ENCODE measurements at regions not wholly inside any gene's neighbourhood (a gene's known extent, or its start where the extent isn't known, plus 50 kb on each side); places are given as distances from the start of the nearest gene placed in this dataset.

DNA sequence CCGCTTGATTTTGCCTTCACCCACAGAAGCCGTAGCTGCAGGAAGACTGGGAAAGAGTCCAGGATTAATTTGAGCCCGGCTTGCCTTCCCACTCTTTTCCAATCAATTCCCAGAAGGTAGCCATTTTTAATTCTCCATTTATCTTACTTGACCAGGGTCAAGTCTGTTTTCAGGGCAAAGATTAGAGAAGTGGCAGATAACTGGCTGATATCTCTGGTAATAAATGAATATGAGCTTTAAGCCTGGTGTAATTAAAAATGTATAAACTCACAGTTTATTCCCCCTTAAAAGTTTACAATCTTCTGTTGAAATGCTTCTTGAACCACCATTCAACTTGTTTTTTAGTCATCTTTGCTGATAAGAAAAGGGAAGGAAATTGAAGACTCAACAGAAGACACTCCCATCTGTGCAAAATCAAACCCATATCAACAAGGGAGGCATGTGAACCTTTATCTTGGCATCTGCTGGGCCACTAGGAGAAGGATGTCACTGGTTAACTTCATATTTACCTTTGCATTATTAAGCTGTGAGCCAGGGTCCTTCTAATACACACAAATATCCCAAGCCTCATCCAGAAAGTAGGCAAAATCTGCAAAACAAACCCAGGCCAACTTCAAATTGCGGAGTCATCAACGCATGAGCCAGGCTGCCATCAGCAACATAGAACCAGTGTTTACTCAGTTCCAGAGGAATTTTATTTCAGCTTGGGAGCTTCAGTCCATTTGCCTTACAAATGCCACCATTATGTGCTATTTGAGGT is 314.6 kb upstream of the MAF start:
- TF ChIP-seq, protein P1, sequence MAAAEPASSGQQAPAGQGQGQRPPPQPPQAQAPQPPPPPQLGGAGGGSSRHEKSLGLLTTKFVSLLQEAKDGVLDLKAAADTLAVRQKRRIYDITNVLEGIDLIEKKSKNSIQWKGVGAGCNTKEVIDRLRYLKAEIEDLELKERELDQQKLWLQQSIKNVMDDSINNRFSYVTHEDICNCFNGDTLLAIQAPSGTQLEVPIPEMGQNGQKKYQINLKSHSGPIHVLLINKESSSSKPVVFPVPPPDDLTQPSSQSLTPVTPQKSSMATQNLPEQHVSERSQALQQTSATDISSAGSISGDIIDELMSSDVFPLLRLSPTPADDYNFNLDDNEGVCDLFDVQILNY (CRISPR knock-in tag; IDR thresholded peaks at IDR 0.05) = no peak
- no peak for TF ChIP-seq ATF1 (CRISPR knock-in tag; IDR thresholded peaks at IDR 0.05)
- TF ChIP-seq, protein P2, sequence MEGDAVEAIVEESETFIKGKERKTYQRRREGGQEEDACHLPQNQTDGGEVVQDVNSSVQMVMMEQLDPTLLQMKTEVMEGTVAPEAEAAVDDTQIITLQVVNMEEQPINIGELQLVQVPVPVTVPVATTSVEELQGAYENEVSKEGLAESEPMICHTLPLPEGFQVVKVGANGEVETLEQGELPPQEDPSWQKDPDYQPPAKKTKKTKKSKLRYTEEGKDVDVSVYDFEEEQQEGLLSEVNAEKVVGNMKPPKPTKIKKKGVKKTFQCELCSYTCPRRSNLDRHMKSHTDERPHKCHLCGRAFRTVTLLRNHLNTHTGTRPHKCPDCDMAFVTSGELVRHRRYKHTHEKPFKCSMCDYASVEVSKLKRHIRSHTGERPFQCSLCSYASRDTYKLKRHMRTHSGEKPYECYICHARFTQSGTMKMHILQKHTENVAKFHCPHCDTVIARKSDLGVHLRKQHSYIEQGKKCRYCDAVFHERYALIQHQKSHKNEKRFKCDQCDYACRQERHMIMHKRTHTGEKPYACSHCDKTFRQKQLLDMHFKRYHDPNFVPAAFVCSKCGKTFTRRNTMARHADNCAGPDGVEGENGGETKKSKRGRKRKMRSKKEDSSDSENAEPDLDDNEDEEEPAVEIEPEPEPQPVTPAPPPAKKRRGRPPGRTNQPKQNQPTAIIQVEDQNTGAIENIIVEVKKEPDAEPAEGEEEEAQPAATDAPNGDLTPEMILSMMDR (IDR thresholded peaks at IDR 0.05) = no peak
- TF ChIP-seq, protein P3, sequence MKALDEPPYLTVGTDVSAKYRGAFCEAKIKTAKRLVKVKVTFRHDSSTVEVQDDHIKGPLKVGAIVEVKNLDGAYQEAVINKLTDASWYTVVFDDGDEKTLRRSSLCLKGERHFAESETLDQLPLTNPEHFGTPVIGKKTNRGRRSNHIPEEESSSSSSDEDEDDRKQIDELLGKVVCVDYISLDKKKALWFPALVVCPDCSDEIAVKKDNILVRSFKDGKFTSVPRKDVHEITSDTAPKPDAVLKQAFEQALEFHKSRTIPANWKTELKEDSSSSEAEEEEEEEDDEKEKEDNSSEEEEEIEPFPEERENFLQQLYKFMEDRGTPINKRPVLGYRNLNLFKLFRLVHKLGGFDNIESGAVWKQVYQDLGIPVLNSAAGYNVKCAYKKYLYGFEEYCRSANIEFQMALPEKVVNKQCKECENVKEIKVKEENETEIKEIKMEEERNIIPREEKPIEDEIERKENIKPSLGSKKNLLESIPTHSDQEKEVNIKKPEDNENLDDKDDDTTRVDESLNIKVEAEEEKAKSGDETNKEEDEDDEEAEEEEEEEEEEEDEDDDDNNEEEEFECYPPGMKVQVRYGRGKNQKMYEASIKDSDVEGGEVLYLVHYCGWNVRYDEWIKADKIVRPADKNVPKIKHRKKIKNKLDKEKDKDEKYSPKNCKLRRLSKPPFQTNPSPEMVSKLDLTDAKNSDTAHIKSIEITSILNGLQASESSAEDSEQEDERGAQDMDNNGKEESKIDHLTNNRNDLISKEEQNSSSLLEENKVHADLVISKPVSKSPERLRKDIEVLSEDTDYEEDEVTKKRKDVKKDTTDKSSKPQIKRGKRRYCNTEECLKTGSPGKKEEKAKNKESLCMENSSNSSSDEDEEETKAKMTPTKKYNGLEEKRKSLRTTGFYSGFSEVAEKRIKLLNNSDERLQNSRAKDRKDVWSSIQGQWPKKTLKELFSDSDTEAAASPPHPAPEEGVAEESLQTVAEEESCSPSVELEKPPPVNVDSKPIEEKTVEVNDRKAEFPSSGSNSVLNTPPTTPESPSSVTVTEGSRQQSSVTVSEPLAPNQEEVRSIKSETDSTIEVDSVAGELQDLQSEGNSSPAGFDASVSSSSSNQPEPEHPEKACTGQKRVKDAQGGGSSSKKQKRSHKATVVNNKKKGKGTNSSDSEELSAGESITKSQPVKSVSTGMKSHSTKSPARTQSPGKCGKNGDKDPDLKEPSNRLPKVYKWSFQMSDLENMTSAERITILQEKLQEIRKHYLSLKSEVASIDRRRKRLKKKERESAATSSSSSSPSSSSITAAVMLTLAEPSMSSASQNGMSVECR (CRISPR knock-in tag; IDR thresholded peaks at IDR 0.05; ENCODE audit: borderline replicate concordance) = no peak
- TF ChIP-seq NR2C2 (CRISPR knock-in tag; IDR thresholded peaks at IDR 0.05) = no peak
- TF ChIP-seq, protein P4, sequence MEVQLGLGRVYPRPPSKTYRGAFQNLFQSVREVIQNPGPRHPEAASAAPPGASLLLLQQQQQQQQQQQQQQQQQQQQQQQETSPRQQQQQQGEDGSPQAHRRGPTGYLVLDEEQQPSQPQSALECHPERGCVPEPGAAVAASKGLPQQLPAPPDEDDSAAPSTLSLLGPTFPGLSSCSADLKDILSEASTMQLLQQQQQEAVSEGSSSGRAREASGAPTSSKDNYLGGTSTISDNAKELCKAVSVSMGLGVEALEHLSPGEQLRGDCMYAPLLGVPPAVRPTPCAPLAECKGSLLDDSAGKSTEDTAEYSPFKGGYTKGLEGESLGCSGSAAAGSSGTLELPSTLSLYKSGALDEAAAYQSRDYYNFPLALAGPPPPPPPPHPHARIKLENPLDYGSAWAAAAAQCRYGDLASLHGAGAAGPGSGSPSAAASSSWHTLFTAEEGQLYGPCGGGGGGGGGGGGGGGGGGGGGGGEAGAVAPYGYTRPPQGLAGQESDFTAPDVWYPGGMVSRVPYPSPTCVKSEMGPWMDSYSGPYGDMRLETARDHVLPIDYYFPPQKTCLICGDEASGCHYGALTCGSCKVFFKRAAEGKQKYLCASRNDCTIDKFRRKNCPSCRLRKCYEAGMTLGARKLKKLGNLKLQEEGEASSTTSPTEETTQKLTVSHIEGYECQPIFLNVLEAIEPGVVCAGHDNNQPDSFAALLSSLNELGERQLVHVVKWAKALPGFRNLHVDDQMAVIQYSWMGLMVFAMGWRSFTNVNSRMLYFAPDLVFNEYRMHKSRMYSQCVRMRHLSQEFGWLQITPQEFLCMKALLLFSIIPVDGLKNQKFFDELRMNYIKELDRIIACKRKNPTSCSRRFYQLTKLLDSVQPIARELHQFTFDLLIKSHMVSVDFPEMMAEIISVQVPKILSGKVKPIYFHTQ (CRISPR knock-in tag; IDR thresholded peaks at IDR 0.05) = no peak
- TF ChIP-seq, protein P5, sequence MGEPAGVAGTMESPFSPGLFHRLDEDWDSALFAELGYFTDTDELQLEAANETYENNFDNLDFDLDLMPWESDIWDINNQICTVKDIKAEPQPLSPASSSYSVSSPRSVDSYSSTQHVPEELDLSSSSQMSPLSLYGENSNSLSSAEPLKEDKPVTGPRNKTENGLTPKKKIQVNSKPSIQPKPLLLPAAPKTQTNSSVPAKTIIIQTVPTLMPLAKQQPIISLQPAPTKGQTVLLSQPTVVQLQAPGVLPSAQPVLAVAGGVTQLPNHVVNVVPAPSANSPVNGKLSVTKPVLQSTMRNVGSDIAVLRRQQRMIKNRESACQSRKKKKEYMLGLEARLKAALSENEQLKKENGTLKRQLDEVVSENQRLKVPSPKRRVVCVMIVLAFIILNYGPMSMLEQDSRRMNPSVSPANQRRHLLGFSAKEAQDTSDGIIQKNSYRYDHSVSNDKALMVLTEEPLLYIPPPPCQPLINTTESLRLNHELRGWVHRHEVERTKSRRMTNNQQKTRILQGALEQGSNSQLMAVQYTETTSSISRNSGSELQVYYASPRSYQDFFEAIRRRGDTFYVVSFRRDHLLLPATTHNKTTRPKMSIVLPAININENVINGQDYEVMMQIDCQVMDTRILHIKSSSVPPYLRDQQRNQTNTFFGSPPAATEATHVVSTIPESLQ (CRISPR knock-in tag; IDR thresholded peaks at IDR 0.05) = no peak
- no peak for TF ChIP-seq NR1H2 (CRISPR knock-in tag; IDR thresholded peaks at IDR 0.05)
- TF ChIP-seq, protein P6, sequence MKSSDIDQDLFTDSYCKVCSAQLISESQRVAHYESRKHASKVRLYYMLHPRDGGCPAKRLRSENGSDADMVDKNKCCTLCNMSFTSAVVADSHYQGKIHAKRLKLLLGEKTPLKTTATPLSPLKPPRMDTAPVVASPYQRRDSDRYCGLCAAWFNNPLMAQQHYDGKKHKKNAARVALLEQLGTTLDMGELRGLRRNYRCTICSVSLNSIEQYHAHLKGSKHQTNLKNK (CRISPR knock-in tag; IDR thresholded peaks at IDR 0.05) = no peak
- TF ChIP-seq NR3C1 (CRISPR knock-in tag; conservative IDR thresholded peaks at IDR 0.05; ENCODE audit: low read depth) = no peak

All from WTC11 (cell line).